GM12874 (cell line): ENCODE measurements at regions not wholly inside any gene's neighbourhood (a gene's known extent, or its start where the extent isn't known, plus 50 kb on each side); places are given as distances from the start of the nearest gene placed in this dataset.

Experiments used
- TF ChIP-seq, protein P1 (sequence below): IDR thresholded peaks from 2 replicates; pipeline ENCODE4 v1.5.1; 2011; ENCODE audit warnings: low read depth, mild to moderate bottlenecking, control low read depth, low read length, moderate library complexity; ENCODE audit not compliant: insufficient read depth

GRCh38 chr22:34308101-34308500, 387.8 kb upstream of the LARGE1 start:
- TF ChIP-seq, protein P1, sequence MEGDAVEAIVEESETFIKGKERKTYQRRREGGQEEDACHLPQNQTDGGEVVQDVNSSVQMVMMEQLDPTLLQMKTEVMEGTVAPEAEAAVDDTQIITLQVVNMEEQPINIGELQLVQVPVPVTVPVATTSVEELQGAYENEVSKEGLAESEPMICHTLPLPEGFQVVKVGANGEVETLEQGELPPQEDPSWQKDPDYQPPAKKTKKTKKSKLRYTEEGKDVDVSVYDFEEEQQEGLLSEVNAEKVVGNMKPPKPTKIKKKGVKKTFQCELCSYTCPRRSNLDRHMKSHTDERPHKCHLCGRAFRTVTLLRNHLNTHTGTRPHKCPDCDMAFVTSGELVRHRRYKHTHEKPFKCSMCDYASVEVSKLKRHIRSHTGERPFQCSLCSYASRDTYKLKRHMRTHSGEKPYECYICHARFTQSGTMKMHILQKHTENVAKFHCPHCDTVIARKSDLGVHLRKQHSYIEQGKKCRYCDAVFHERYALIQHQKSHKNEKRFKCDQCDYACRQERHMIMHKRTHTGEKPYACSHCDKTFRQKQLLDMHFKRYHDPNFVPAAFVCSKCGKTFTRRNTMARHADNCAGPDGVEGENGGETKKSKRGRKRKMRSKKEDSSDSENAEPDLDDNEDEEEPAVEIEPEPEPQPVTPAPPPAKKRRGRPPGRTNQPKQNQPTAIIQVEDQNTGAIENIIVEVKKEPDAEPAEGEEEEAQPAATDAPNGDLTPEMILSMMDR: no peak

GRCh38 chr22:34319346-34319745, 399.1 kb upstream of the LARGE1 start:
- TF ChIP-seq, protein P1: no peak

DNA sequence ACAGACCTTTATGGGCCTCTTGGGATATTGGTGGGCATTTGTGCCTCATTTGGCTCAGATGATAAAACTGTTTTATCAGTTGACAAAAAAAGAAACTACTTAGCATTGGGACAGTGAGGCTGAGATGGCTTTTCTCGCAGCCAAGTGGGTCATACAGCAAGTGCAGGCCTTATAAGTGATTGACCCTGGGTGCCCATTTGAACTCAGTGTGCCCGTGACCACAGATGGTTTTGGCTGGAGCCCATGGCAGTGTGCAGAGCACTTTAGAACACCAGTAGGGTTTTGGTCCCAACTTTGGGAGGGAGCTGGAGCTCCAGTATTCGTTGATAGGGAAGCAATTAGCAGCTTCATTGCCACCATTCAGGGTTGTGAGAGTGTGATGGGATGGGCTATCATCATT, 404.5 kb upstream of the LARGE1 start:
- TF ChIP-seq, protein P1: no peak

DNA sequence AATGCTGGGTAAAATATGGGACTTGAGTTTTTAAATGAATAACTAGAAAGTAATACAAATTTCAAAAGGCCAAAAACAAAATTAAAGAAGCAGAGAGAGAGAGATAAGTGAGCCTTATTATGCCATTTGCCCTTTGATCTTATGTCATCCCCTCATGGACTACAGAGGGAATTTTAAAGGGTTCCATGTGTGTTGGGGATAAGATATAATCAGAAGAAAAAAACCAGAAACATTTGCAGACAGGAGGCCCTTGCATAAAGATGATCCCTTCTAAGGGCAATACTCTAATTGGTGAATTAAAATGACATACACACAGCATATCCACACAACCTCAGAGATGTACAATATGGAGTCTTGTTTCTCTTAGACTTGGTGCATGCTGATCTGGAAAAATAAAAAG, 406.6 kb upstream of the LARGE1 start:
- TF ChIP-seq, protein P1: no peak

GRCh38 chr22:34330432-34330831, 410.2 kb upstream of the LARGE1 start:
- TF ChIP-seq, protein P1: no peak

- TF ChIP-seq, protein P1: no peak
These were observed 413.0 kb upstream of the LARGE1 start for GRCh38 chr22:34333285-34333684.

DNA sequence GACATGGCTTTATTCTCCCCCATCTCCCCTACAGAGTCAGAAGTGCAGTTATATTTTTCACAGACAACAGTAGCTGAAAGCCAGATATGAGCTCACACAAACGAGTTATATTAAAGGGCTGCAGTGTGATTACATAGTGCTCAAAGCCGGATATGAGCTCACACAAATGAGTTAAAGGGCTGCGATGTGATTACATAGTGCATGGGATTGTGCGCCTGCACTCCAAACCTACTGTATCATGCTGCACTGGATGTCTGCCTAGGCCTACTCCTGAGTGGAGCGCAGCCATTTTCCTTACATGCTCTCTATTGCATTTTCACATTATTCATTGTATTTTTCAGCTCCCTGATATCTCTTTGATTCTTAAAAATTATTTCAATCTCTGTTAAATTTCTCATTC, 414.6 kb upstream of the LARGE1 start:
- TF ChIP-seq, protein P1: no peak

DNA sequence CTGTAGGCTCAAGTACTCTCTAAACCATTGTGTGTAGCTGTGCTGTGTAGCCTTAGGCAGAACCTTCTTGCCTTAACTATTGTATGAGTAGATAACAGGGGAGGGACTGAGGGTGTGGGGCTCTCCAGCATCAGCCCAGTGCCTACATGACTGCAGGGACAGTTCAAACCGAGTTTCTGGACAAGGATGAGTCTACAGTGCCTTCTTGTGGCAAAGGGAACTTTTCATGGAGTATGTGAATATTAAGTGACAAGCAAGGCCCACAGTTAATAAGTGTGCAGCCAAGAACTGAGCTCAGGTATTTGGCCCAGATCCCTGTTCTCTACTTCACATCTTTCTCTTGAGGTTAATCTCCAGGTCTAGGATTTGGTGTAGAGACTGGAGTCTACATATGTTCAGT, 424.4 kb upstream of the LARGE1 start:
- TF ChIP-seq, protein P1: no peak
